AG09309 (cell line): ENCODE measurements at regions not wholly inside any gene's neighbourhood (a gene's known extent, or its start where the extent isn't known, plus 50 kb on each side); places are given as distances from the start of the nearest gene placed in this dataset.
"Not testable (repeated sequence)": the region's sequence is repeated elsewhere in the genome, so short reads cannot be mapped to it uniquely, and the experiment has no call there.

Experiments
- DNase-seq: peaks from one replicate; pipeline ENCODE4 v3.0.0-alpha.2; 2010; ENCODE audit warnings: low read depth
- H3K4me3 ChIP-seq: 2 replicates; pipeline ENCODE4 v1.5.1; 2011; ENCODE audit warnings: mild to moderate bottlenecking, low read depth, low read length, moderate library complexity; ENCODE audit not compliant: control insufficient read depth
- CTCF ChIP-seq: IDR thresholded peaks from 2 replicates; pipeline ENCODE4 v1.5.1; 2011; ENCODE audit warnings: mild to moderate bottlenecking, low read depth, low read length, inconsistent platforms; ENCODE audit not compliant: insufficient read depth, control insufficient read depth; ENCODE audit errors: missing control alignments

DNA sequence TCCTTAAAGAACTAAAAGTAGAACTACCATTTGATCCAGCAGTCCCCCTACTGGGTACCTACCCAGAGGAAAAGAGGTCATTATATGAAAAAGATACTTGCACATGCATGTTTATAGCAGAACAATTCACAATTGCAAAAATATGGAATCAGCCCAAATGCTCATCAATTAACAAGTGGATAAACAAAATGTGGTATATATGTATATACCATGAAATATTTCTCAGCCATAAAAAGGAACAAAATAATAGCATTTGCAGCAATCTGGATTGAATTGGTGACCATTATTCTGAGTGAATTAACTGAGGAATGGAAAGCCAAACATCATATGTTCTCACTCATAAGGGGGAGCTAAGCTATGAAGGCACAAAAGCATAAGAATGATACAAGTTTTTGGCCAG, 64.7 kb upstream of the KRAS start:
- DNase-seq, result no peak
- no peak overlapping the region for H3K4me3 ChIP-seq
- TF ChIP-seq CTCF, result no peak

- not testable (repeated sequence) for H3K4me3 ChIP-seq, DNase-seq
Observed at GRCh38 chr12:25313266-25313990, 62.7 kb upstream of the KRAS start.

DNA sequence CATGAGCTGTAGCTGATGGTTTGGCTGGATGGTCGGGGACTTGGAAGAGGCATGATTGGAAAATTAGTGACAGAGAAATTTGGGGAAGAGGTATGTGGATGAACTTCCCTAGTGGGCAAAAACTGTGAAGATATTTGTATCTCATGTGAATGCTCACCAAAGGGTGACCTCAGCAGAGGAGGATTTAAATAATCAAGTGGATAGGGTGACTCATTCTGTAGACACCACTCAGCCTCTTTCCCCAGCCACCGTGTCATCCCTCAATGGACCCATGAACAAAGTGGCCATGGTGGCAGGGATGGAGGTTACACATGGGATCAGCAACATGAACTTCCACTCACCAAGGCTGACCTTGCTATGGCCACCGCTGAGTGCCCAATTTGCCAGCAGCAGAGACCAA, 60.8 kb upstream of the KRAS start:
- DNase-seq, result no peak
- no peak for TF ChIP-seq CTCF
- H3K4me3 ChIP-seq, result no peak overlapping the region

DNA sequence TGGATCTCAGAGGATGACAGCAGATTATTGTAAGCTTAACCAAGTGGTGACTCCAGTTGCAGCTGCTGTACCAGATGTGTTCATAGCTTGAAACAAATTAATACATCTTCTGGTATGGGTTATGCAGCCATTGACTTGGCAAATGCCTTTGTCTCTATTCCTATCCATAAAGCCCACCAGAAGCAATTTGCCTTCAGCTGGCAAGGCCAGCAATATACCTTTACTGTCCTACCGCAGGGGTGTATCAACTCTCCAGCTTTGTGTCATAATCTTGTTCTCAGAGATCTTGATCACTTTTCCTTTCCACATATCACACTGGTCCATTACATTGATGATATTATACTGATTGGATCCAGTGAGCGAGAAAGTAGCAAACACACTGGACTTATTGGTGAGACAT, 59.3 kb upstream of the KRAS start:
- H3K4me3 ChIP-seq, DNase-seq: not testable (repeated sequence)

DNA sequence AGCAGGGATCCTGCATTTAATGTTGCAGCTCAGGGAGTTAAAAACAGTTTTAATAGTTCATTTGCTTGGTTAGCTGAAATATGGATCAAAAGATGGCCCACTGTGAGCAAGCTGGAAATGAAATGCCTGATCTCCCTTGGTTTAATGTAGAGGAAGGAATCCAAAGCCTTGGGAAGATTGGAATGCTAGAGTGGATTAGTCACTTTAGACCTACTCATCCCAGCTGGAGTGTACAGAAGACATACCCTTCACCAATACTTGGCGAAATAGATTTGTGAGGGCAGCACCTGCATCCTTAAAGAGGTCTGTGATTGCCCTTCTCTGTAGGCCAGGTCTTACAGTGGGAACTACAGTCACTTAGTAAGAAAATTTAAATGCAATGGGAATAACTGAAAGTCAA, 58.0 kb upstream of the KRAS start:
- no peak for DNase-seq
- no peak for TF ChIP-seq CTCF

DNA sequence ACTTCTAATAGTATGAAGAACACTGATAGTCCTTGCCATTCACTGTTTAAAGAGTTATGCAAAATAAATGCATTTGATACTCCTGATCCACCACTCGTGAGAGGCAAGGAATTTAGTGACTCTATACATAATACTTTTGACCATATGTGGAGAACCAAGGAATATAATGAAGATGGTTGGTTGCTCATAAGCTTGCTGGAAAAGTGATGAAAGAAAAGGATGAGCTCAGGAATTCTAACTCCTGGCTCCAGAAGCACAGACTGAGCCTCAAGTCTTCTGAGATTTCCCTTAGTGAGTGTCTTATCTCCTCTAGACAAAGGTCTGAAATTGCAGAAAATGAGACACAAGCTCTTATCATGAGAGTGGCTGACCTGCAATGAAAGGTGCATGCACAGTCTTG, 57.1 kb upstream of the KRAS start:
- no peak for DNase-seq
- H3K4me3 ChIP-seq, result no peak overlapping the region
- TF ChIP-seq CTCF, result no peak

More for the DNA sequence above, 58.0 kb upstream of the KRAS start:
- no peak overlapping the region for H3K4me3 ChIP-seq

- no peak for TF ChIP-seq CTCF
- no peak for DNase-seq
- H3K4me3 ChIP-seq, result no peak overlapping the region
Observed at GRCh38 chr12:25301798-25302197, 51.1 kb upstream of the KRAS start.
